A673 (cell line): ENCODE measurements at regions not wholly inside any gene's neighbourhood (a gene's known extent, or its start where the extent isn't known, plus 50 kb on each side); places are given as distances from the start of the nearest gene placed in this dataset.

ENCODE experiments used
- CTCF ChIP-seq: fragments of 300-800, 200-600 bp; sonication (generic); conservative IDR thresholded peaks from 2 replicates; pipeline ENCODE4 v1.5.1; 2017; ENCODE audit warnings: low read depth, mild to moderate bottlenecking, antibody characterized with exemption, low read length, moderate library complexity, mixed read lengths
- EZH2 ChIP-seq: fragments of 200-600 bp; sonication (generic); IDR thresholded peaks from 2 replicates; pipeline ENCODE4 v1.6.1; 2017; ENCODE audit warnings: borderline replicate concordance, low read depth, mild to moderate bottlenecking, mixed read lengths, antibody characterized with exemption, low read length; ENCODE audit not compliant: poor library complexity, severe bottlenecking

GRCh38 chr13:34869696-34870095 is 72.4 kb upstream of the NBEA start:
- no peak for TF ChIP-seq EZH2
- TF ChIP-seq CTCF: no peak
